SK-N-SH treated with all-trans-retinoic acid at 6 μM for 48 hours (cell line): ENCODE measurements at regions not wholly inside any gene's neighbourhood (a gene's known extent, or its start where the extent isn't known, plus 50 kb on each side); places are given as distances from the start of the nearest gene placed in this dataset.
A peak's percentile ranks its signal among the peaks of the same experiment; 100 is the strongest.

Experiments used
- ATAC-seq: fragments of 200-7000 bp; cut with Tn5 transposase; 3 replicates; pipeline ENCODE4 v1.9.1; 2020; ENCODE audit warnings: mild to moderate bottlenecking, moderate library complexity
- ARNTL ChIP-seq: fragments of 450-650 bp; formaldehyde crosslinking; IDR thresholded peaks from 2 replicates; pipeline ENCODE4 v1.5.0; 2020; ENCODE audit warnings: low read depth, mild to moderate bottlenecking, moderate library complexity, borderline replicate concordance
- BACH2 ChIP-seq: fragments of 250-450 bp; sonication (Bioruptor Pico); IDR thresholded peaks from 2 replicates; pipeline ENCODE4 v1.9.0; 2021; ENCODE audit warnings: mild to moderate bottlenecking, borderline replicate concordance
- CREB5 ChIP-seq: fragments of 250-450 bp; sonication (Bioruptor Pico); IDR thresholded peaks from 2 replicates; pipeline ENCODE4 v1.5.1; 2020; ENCODE audit warnings: low read depth, mild to moderate bottlenecking, moderate library complexity
- CSDC2 ChIP-seq: fragments of 250-450 bp; sonication (Bioruptor Pico); IDR thresholded peaks from 2 replicates; pipeline ENCODE4 v1.5.0; 2020; ENCODE audit warnings: mild to moderate bottlenecking, moderate library complexity
- CSRNP3 ChIP-seq: fragments of 250-450 bp; sonication (Bioruptor Pico); IDR thresholded peaks from 2 replicates; pipeline ENCODE4 v1.5.1; 2021; ENCODE audit warnings: mild to moderate bottlenecking, moderate library complexity
- ESRRG ChIP-seq: fragments of 250-450 bp; sonication (Bioruptor Pico); IDR thresholded peaks from 2 replicates; pipeline ENCODE4 v1.6.1; 2021; ENCODE audit warnings: mild to moderate bottlenecking
- GLIS3 ChIP-seq: fragments of 250-450 bp; sonication (Bioruptor Pico); IDR thresholded peaks from 2 replicates; pipeline ENCODE4 v1.5.0; 2020; ENCODE audit warnings: mild to moderate bottlenecking, moderate library complexity
- ISL1 ChIP-seq: fragments of 250-450 bp; sonication (Bioruptor Pico); IDR thresholded peaks from 2 replicates; pipeline ENCODE4 v2.1.2; 2022; ENCODE audit warnings: mild to moderate bottlenecking, moderate library complexity
- OSR1 ChIP-seq: fragments of 250-450 bp; sonication (Bioruptor Pico); IDR thresholded peaks from 2 replicates; pipeline ENCODE4 v1.8.0; 2022; ENCODE audit warnings: moderate library complexity, mild to moderate bottlenecking, inconsistent platforms
- POU6F1 ChIP-seq: fragments of 250-450 bp; sonication (Bioruptor Pico); IDR thresholded peaks from 2 replicates; pipeline ENCODE4 v1.8.0; 2021; ENCODE audit warnings: low read depth, mild to moderate bottlenecking, moderate library complexity, borderline replicate concordance
- PPARA ChIP-seq: fragments of 250-450 bp; sonication (Bioruptor Pico); IDR thresholded peaks from 2 replicates; pipeline ENCODE4 v1.5.0; 2020; ENCODE audit warnings: mild to moderate bottlenecking, borderline replicate concordance
- SNAI2 ChIP-seq: fragments of 250-450 bp; sonication (Bioruptor Pico); IDR thresholded peaks from 2 replicates; pipeline ENCODE4 v1.5.0; 2020; ENCODE audit warnings: mild to moderate bottlenecking, moderate library complexity
- TCF4 ChIP-seq: fragments of 250-450 bp; sonication (Bioruptor Pico); IDR thresholded peaks from 2 replicates; pipeline ENCODE4 v1.8.0; 2021; ENCODE audit warnings: mild to moderate bottlenecking, moderate library complexity, borderline replicate concordance
- TOX ChIP-seq: fragments of 250-450 bp; sonication (Bioruptor Pico); IDR thresholded peaks from 2 replicates; pipeline ENCODE4 v1.8.0; 2021; ENCODE audit warnings: mild to moderate bottlenecking, moderate library complexity, borderline replicate concordance
- TSHZ2 ChIP-seq: fragments of 250-450 bp; sonication (Bioruptor Pico); IDR thresholded peaks from 2 replicates; pipeline ENCODE4 v1.5.0; 2020; ENCODE audit warnings: mild to moderate bottlenecking, moderate library complexity
- ZC3H10 ChIP-seq: fragments of 250-450 bp; sonication (Bioruptor Pico); IDR thresholded peaks from 2 replicates; pipeline ENCODE4 v1.5.1; 2021; ENCODE audit warnings: mild to moderate bottlenecking, moderate library complexity
- ZFP3 ChIP-seq: fragments of 250-450 bp; sonication (Bioruptor Pico); IDR thresholded peaks from 2 replicates; pipeline ENCODE4 v1.5.0; 2020; ENCODE audit warnings: mild to moderate bottlenecking, moderate library complexity
- ZFP30 ChIP-seq: fragments of 450-650 bp; formaldehyde crosslinking; IDR thresholded peaks from 2 replicates; pipeline ENCODE4 v1.5.0; 2022; ENCODE audit warnings: mild to moderate bottlenecking, moderate library complexity
- ZNF565 ChIP-seq: fragments of 450-650 bp; formaldehyde crosslinking; conservative IDR thresholded peaks from 2 replicates; pipeline ENCODE4 v1.5.0; 2020; ENCODE audit warnings: low read depth, mild to moderate bottlenecking, moderate library complexity
- ZNF70 ChIP-seq: fragments of 450-650 bp; formaldehyde crosslinking; IDR thresholded peaks from 2 replicates; pipeline ENCODE4 v1.5.0; 2020; ENCODE audit warnings: mild to moderate bottlenecking, moderate library complexity
- ZNF8 ChIP-seq: fragments of 450-650 bp; formaldehyde crosslinking; IDR thresholded peaks from 2 replicates; pipeline ENCODE4 v1.5.0; 2020; ENCODE audit warnings: mild to moderate bottlenecking, moderate library complexity

GRCh38 chr20:53801609-53802370 lies 208.2 kb upstream of the ZNF217 start:
- no peak for TF ChIP-seq OSR1 (CRISPR knock-in tag)
- no peak for TF ChIP-seq SNAI2 (CRISPR knock-in tag)
- no peak for TF ChIP-seq ISL1 (CRISPR knock-in tag)
- no peak for TF ChIP-seq POU6F1
- no peak for TF ChIP-seq CREB5 (CRISPR knock-in tag)
- no peak for TF ChIP-seq TCF4 (CRISPR knock-in tag)
- no peak for TF ChIP-seq CSDC2 (CRISPR knock-in tag)
- ATAC-seq: no peak

- ATAC-seq: no peak
- TF ChIP-seq ZNF70 (CRISPR knock-in tag): no peak
- no peak for TF ChIP-seq ZFP3
- no peak for TF ChIP-seq ESRRG (CRISPR knock-in tag)
- TF ChIP-seq PPARA (CRISPR knock-in tag): no peak
Measured at GRCh38 chr20:53800883-53801604, 207.4 kb upstream of the ZNF217 start.

- no peak for ATAC-seq
- TF ChIP-seq POU6F1 (no peak), ZNF565 (CRISPR knock-in tag) (no peak)
Measured at GRCh38 chr20:53800418-53800817, 206.8 kb upstream of the ZNF217 start.

GRCh38 chr20:53797085-53797484 lies 203.4 kb upstream of the ZNF217 start:
- no peak for ATAC-seq
- TF ChIP-seq OSR1 (CRISPR knock-in tag) (no peak), ESRRG (CRISPR knock-in tag) (no peak), POU6F1 (no peak), GLIS3 (no peak), TSHZ2 (CRISPR knock-in tag) (no peak)

- no peak for TF ChIP-seq BACH2
- no peak for TF ChIP-seq ZFP30 (CRISPR knock-in tag)
- no peak for TF ChIP-seq ARNTL (CRISPR knock-in tag)
- TF ChIP-seq ZC3H10: no peak
- no peak for TF ChIP-seq TOX (CRISPR knock-in tag)
- TF ChIP-seq TCF4 (CRISPR knock-in tag): no peak
- TF ChIP-seq CSRNP3 (CRISPR knock-in tag): no peak
- TF ChIP-seq ZNF8 (CRISPR knock-in tag): no peak
- TF ChIP-seq ZNF70 (CRISPR knock-in tag): no peak
- TF ChIP-seq ESRRG (CRISPR knock-in tag): no peak
- no peak for TF ChIP-seq PPARA (CRISPR knock-in tag)
- no peak for TF ChIP-seq CREB5 (CRISPR knock-in tag)
- no peak for TF ChIP-seq OSR1 (CRISPR knock-in tag)
- TF ChIP-seq ZNF565 (CRISPR knock-in tag): no peak
- TF ChIP-seq, all 23 proteins: peak for 0
- ATAC-seq: peak; percentile 66
Measured at GRCh38 chr20:53795170-53795569, 201.5 kb upstream of the ZNF217 start.
